GM12874 (cell line): ENCODE measurements at regions not wholly inside any gene's neighbourhood (a gene's known extent, or its start where the extent isn't known, plus 50 kb on each side); places are given as distances from the start of the nearest gene placed in this dataset.

Experiments used
- CTCF ChIP-seq: IDR thresholded peaks from 2 replicates; pipeline ENCODE4 v1.5.1; 2011; ENCODE audit warnings: low read depth, mild to moderate bottlenecking, control low read depth, low read length, moderate library complexity; ENCODE audit not compliant: insufficient read depth

GRCh38 chr4:167893531-167893930 is 198.8 kb upstream of the ANXA10 start:
- TF ChIP-seq CTCF = no peak

GRCh38 chr4:167897116-167897515 is 195.2 kb upstream of the ANXA10 start:
- TF ChIP-seq CTCF = no peak

- TF ChIP-seq CTCF = no peak
Observed at GRCh38 chr4:167903291-167903721, 189.0 kb upstream of the ANXA10 start.

- no peak for TF ChIP-seq CTCF
Observed at GRCh38 chr4:167906851-167907250, 185.5 kb upstream of the ANXA10 start.

GRCh38 chr4:167908816-167909215 is 183.5 kb upstream of the ANXA10 start:
- no peak for TF ChIP-seq CTCF

- TF ChIP-seq CTCF = no peak
Observed at GRCh38 chr4:167918077-167918476, 174.3 kb upstream of the ANXA10 start.

GRCh38 chr4:167930166-167930565 is 162.2 kb upstream of the ANXA10 start:
- TF ChIP-seq CTCF = no peak

- TF ChIP-seq CTCF = no peak
Observed at GRCh38 chr4:167934216-167934615, 158.1 kb upstream of the ANXA10 start.
